Activated naive CD8-positive, alpha-beta T cell treated with anti-CD3 and anti-CD28 coated beads for 36 hours (primary cell): ENCODE measurements at regions not wholly inside any gene's neighbourhood (a gene's known extent, or its start where the extent isn't known, plus 50 kb on each side); places are given as distances from the start of the nearest gene placed in this dataset.
A peak's percentile ranks its signal among the peaks of the same experiment; 100 is the strongest.

Experiments used
- DNase-seq: peaks from one replicate; pipeline ENCODE4 v3.0.0; 2021
- H3K27ac Mint-ChIP-seq: one replicate; pipeline ENCODE4 v1.8.0; 2022; ENCODE audit warnings: mild to moderate bottlenecking, moderate library complexity, mixed read lengths
- H3K27me3 Mint-ChIP-seq: one replicate; pipeline ENCODE4 v1.8.0; 2022; ENCODE audit warnings: mild to moderate bottlenecking, mixed read lengths
- H3K36me3 Mint-ChIP-seq: one replicate; pipeline ENCODE4 v1.8.0; 2021; ENCODE audit warnings: mild to moderate bottlenecking, mixed read lengths
- H3K4me1 Mint-ChIP-seq: one replicate; pipeline ENCODE4 v1.8.0; 2021; ENCODE audit warnings: mixed read lengths
- H3K4me3 Mint-ChIP-seq: one replicate; pipeline ENCODE4 v1.8.0; 2022; ENCODE audit warnings: mild to moderate bottlenecking, moderate library complexity, mixed read lengths
- H3K9me3 Mint-ChIP-seq: one replicate; pipeline ENCODE4 v1.8.0; 2022; ENCODE audit warnings: mixed read lengths

DNA sequence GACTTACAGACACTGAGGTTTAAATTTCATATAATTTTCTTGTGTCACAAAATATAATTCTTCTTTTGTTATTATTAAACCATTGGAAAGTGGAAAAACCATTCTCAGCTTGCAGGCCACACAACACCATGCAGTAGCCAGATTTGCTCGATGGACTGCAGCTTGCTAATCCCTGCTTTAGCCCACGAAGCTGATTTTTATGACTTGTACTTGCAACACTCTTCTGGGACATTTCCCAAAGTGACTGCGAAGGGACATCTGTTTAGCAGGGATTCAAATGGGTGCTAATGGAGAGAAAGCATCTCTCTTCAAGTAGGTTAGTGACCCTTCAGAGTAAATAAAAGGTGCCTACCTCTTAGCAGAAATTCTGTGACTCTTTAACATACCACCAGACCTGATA lies 304.6 kb upstream of the ZFP64 start:
- no peak for DNase-seq
- Mint-ChIP-seq H3K27me3 (peaks cover 35% of the 10 kb centered on the region), H3K4me3 (no peak overlapping the region), H3K27ac (no peak overlapping the region), H3K4me1 (peaks cover 18% of the 10 kb centered on the region), H3K9me3 (peaks cover 2% of the 10 kb centered on the region), H3K36me3 (no peaks in the 10 kb centered on the region)

DNA sequence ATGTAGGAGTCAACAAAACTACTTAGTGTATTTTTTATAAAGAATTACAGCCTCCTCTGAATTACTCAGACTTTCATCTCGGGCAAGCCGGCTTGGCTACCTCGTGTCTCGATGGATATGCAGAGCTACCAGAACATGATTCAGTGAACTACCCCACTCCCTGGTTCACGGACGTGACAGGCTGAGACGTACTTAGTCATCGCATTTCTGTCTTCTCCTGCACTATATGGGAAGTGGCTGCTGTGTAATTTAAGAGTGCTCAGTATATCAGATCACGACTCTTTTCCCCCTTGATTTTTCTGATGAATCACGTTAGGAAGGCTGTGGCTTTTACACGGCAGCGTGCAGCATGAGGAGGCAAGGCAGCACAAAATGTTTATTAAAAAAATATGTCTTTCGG lies 302.7 kb upstream of the ZFP64 start:
- Mint-ChIP-seq H3K27ac (peak overlapping the region; percentile 31), H3K9me3 (peaks cover 2% of the 10 kb centered on the region), H3K4me1 (peaks cover 18% of the 10 kb centered on the region), H3K27me3 (peaks cover 35% of the 10 kb centered on the region), H3K4me3 (peak overlapping the region; percentile 59), H3K36me3 (no peaks in the 10 kb centered on the region)
- DNase-seq = peak; percentile 19

DNA sequence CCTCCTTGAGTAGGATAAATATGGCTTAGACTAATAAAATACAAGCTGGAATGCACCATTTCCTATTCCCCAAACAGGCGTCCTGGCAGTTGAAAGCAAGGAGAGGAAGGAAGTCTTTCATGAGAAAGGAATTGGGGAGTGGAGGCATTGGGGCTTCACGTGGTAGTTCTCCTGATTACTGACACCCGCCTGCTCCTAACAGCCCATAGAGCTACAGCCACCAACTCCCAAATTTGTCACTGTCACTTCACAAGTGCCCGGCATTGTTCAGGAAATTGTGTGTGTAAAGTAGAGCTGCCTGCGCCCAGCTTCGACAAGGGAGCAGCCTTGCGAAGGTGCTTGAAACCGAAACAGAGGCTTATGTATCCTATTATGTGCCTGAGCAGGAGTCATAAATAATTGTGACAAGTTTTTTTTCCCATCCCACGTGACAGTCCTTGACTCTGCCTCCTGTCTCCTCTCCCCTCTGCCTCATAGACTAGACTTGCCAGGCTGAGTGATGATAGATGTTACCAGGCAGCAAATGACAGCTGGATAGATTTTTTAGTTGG lies 301.7 kb upstream of the ZFP64 start:
- peak; percentile 8 for DNase-seq
- no peaks in the 10 kb centered on the region for H3K36me3 Mint-ChIP-seq
- peaks cover 18% of the 10 kb centered on the region for H3K4me1 Mint-ChIP-seq
- H3K4me3 Mint-ChIP-seq = no peak overlapping the region
- peaks cover 32% of the 10 kb centered on the region for H3K27me3 Mint-ChIP-seq
- peaks cover 2% of the 10 kb centered on the region for H3K9me3 Mint-ChIP-seq
- no peak overlapping the region for H3K27ac Mint-ChIP-seq

DNA sequence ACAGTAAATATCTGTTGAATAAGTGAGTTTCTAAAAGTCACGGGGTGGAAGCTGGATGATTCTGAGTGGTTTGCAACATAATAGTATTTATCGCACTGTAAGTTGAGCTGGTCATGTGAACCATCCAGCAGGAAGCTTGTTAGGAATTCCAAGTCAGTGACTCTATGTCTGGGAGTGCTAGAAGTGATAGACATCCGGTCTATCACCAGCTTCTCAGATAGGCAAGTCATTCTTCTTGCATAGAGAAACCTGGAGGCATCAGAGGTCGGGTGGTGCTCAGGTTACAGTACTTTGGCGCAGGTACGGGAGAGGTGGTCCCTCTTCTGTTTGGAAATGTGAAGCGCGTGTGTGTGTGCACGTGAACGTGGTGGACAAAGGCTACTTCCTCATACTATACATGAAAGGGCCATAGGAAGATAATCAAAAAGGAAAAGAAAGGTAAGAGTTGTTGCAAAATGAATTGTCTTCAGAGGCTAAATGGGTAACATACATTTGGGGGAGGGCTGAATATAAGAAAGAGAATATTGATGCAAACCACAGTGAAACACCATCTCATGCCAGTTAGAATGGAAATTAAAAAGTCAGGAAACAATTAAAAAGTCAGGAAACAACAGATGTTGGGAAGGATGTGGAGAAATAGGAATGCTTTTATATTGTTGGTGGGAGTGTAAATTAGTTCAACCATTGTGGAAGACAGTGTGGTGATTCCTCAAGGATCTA lies 299.3 kb upstream of the ZFP64 start:
- DNase-seq = no peak
- Mint-ChIP-seq H3K27me3 (peaks cover 21% of the 10 kb centered on the region), H3K27ac (no peak overlapping the region), H3K4me1 (peaks cover 18% of the 10 kb centered on the region), H3K36me3 (no peaks in the 10 kb centered on the region), H3K9me3 (peaks cover 2% of the 10 kb centered on the region), H3K4me3 (no peak overlapping the region)

DNA sequence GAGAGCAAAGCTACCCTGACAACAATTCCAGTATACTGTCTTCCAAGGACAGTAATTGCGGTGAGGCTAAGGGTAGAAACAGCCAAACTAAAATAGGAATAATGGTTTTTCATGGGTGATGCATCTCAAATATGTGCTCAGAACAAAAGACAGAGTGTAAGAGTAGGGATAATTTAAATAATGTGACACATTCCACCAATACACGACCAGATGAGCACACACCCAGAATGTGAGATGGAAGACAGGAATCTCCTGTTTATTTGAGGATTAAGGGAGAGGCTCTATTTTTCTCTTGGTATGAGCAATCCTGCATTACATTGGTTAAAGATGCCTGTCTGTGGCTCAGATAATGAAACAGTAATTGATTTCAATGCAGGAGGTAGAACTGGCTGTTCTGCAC lies 292.9 kb upstream of the ZFP64 start:
- Mint-ChIP-seq H3K4me1 (no peaks in the 10 kb centered on the region), H3K27me3 (no peaks in the 10 kb centered on the region), H3K27ac (no peak overlapping the region), H3K9me3 (peaks cover 1% of the 10 kb centered on the region), H3K36me3 (no peaks in the 10 kb centered on the region), H3K4me3 (no peak overlapping the region)
- no peak for DNase-seq

DNA sequence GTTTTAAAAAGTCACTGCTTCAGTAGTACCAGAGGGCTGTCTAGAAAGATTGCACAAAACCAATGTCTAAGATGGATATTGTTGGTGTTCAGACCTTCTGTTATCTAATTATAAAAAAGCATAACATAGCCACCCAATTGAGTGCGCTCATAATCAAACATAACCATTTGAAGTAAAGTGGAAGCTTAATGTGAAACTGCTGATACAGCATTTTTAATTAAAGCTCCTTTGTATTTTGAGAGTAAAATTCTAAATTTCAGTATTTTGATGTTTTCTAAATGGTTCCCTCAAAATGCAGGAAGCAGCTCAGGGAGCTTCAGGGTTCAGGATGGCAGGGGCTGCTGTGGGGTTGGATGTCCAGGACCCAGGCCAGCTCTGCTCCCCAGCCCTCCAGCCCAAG lies 291.8 kb upstream of the ZFP64 start:
- Mint-ChIP-seq H3K36me3 (no peaks in the 10 kb centered on the region), H3K9me3 (peaks cover 3% of the 10 kb centered on the region), H3K4me1 (no peaks in the 10 kb centered on the region), H3K27ac (no peak overlapping the region), H3K27me3 (no peaks in the 10 kb centered on the region), H3K4me3 (no peak overlapping the region)
- no peak for DNase-seq

DNA sequence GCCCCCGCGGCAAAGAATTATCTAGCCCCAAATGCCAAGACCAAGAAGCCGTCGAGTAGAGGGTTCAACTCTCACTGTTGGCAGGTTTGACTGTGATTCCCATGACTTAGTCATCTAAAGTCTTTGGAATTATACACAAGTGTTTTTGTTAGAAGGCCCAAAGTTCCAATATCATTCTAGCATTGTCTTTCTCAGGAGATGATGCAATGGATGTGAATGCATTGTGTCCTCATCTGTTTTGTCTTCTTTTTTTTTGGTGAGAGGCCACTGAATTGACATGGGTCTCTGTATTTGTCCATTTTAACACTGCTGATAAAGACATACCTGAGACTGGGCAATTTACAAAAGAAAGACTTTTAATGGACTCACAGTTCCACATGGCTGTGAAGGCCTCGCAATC lies 290.5 kb upstream of the ZFP64 start:
- no peak for DNase-seq
- Mint-ChIP-seq H3K4me3 (no peak overlapping the region), H3K4me1 (no peaks in the 10 kb centered on the region), H3K9me3 (peaks cover 3% of the 10 kb centered on the region), H3K36me3 (no peaks in the 10 kb centered on the region), H3K27me3 (no peaks in the 10 kb centered on the region), H3K27ac (no peak overlapping the region)

DNA sequence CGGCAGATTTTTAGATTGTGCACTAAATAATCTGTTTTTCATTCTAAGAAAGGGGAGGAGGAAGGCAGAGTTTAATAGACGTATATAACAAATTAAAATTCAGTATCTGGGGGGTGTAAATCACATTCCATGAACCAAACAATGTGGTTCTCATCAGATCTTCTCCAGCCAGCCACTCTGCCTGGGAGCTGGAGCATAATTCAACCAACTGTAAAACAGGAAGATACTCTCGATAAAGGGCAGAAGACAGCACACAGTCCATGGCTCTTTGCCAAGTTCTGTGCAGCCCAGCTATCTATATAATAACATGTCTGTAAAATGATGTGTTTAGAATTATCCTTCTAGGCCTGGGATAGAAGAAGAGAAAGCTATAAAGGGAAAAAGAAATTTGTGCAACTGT lies 289.9 kb upstream of the ZFP64 start:
- Mint-ChIP-seq H3K27ac (no peak overlapping the region), H3K9me3 (peaks cover 3% of the 10 kb centered on the region), H3K27me3 (no peaks in the 10 kb centered on the region), H3K4me3 (no peak overlapping the region), H3K4me1 (no peaks in the 10 kb centered on the region), H3K36me3 (no peaks in the 10 kb centered on the region)
- no peak for DNase-seq

DNA sequence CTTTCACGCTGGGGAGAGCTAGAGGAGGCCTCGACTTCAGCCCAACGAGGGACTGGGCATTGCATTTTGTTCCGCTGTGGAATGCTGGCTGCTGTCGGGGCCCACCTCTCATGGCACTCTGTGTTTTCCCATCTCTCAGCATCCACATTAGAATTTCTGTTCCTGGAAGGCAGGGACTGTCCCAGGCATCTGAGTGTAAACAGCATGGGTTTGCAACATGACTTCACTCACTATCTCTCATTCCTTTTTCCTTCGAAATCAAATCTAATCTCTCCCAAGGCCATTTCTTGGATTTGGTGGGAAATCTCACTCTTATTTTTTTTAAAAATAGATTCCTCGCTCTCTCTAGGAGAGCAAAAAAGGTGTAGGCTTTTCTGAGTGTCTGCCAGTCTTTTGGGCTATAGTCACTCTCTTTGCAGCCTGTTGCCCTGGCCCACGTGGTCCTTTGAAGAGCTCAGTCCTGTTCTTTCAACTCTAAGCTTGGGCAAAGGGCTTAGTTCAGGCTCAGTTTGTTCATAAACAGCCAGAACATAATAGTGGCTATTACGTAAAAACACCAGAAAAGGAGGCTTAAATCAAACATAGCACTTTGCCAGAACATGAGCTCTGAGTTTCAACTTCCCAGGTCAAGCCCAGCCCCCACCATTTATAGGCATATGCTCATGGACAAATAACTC lies 284.6 kb upstream of the ZFP64 start:
- no peak overlapping the region for H3K4me3 Mint-ChIP-seq
- H3K27me3 Mint-ChIP-seq = no peaks in the 10 kb centered on the region
- peaks cover 3% of the 10 kb centered on the region for H3K9me3 Mint-ChIP-seq
- DNase-seq = no peak
- H3K36me3 Mint-ChIP-seq = no peaks in the 10 kb centered on the region
- no peak overlapping the region for H3K27ac Mint-ChIP-seq
- H3K4me1 Mint-ChIP-seq = no peaks in the 10 kb centered on the region

DNA sequence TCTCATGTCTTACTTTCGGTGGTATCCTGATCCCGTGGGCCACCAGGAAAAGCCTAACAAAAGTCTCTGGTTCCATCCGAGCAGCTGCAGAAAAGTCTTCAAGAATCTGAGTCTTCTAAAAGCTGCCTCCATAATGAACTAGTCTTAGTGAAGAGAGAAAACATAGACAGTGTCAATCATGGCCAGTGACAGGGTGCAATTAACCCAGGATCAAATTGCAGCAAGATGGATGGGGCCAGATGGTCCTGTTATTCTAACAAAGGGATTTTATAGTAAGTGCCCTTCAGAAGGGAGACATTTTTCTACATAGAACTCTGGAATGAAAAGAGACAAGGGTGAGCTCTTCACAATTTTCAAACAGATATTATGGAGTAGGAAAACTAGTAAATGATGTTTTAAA lies 281.6 kb upstream of the ZFP64 start:
- no peaks in the 10 kb centered on the region for H3K9me3 Mint-ChIP-seq
- H3K27ac Mint-ChIP-seq = no peak overlapping the region
- H3K4me3 Mint-ChIP-seq = no peak overlapping the region
- no peaks in the 10 kb centered on the region for H3K36me3 Mint-ChIP-seq
- DNase-seq = no peak
- H3K27me3 Mint-ChIP-seq = no peaks in the 10 kb centered on the region
- no peaks in the 10 kb centered on the region for H3K4me1 Mint-ChIP-seq

DNA sequence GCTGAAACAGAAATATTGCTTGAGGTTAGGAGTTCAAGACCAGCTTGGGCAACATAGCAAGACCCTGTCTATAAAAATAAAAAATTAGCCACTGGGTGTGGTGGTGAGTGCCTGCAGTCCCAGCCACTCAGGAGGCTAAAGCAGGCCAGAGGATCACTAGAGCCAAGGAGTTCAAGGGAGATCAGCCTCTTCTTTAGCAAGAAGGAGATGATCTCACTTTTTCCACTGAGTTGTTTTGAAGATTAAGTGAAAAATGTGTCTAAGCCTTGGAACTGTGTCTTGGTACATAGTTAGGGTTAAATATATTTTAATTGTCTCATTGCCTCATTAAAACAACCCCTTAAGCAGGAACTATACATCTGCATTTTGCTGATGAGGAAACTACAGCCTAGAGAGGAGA lies 279.0 kb upstream of the ZFP64 start:
- no peak for DNase-seq
- no peaks in the 10 kb centered on the region for H3K9me3 Mint-ChIP-seq
- H3K4me1 Mint-ChIP-seq = no peaks in the 10 kb centered on the region
- no peak overlapping the region for H3K4me3 Mint-ChIP-seq
- H3K27ac Mint-ChIP-seq = no peak overlapping the region
- H3K36me3 Mint-ChIP-seq = no peaks in the 10 kb centered on the region
- H3K27me3 Mint-ChIP-seq = no peaks in the 10 kb centered on the region

DNA sequence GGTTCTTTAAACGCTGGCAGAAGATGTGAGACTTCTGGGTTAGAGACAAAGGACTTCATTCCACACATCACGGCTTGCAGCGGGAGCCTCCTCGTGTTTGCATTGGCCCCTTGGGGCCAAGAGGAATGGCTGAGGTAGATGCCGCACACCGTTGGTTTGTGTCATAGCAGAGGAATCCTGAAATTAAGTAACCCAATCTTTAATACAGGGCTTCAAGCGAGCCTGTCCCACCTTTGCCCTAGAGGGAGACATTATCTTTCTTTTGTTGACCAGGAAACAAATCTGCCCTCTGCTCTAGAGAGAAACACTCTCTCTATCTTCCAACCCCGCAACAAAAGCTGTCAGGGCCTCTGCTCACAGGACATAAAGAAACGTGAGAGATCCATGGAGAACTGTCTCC lies 277.5 kb upstream of the ZFP64 start:
- H3K4me3 Mint-ChIP-seq = no peak overlapping the region
- no peak for DNase-seq
- H3K4me1 Mint-ChIP-seq = no peaks in the 10 kb centered on the region
- no peaks in the 10 kb centered on the region for H3K9me3 Mint-ChIP-seq
- no peaks in the 10 kb centered on the region for H3K36me3 Mint-ChIP-seq
- H3K27ac Mint-ChIP-seq = no peak overlapping the region
- no peaks in the 10 kb centered on the region for H3K27me3 Mint-ChIP-seq

DNA sequence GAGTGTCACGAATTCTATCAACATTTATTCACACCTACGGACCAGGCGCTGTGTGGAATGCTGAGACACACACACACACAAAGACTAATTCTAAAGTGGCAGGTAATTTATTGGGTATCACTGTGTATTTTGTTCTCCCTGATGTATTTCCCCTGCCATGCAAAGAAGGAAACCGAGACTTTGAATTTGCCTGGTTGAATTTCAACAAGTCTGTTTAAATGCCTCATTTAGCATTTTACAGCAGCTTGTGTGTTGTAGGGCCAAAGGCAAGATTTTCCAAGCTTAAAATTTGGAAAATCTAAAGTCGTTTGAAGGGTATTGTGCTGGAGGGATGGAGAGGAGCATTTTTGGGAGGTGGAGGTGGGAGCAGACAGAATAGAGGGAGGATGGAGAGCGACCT lies 274.4 kb upstream of the ZFP64 start:
- peaks cover 3% of the 10 kb centered on the region for H3K27me3 Mint-ChIP-seq
- no peak overlapping the region for H3K4me3 Mint-ChIP-seq
- H3K27ac Mint-ChIP-seq = no peak overlapping the region
- no peaks in the 10 kb centered on the region for H3K36me3 Mint-ChIP-seq
- H3K4me1 Mint-ChIP-seq = no peaks in the 10 kb centered on the region
- H3K9me3 Mint-ChIP-seq = no peaks in the 10 kb centered on the region
- no peak for DNase-seq

DNA sequence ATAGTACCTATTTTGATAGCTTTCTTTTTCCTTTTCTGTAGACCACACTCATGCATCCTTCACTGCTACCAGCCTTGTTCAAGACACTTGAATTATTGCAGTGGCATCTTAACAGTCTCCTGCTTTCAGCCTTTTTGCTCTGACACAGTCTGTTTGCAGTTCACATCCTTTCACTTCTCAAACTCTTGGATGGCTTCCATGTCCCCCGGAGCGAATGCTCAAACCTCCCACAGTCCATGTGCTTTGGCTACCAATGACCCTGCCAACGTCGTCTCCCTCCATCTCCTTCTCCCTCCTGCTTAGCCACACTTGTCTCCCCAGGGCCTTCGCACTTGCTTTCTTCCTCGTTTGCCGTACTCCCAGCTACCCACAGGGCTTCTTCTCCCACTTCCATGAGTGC lies 270.0 kb upstream of the ZFP64 start:
- Mint-ChIP-seq H3K4me3 (no peak overlapping the region), H3K36me3 (no peaks in the 10 kb centered on the region), H3K27me3 (peaks cover 3% of the 10 kb centered on the region), H3K9me3 (peaks cover 2% of the 10 kb centered on the region), H3K27ac (no peak overlapping the region), H3K4me1 (no peaks in the 10 kb centered on the region)
- no peak for DNase-seq

DNA sequence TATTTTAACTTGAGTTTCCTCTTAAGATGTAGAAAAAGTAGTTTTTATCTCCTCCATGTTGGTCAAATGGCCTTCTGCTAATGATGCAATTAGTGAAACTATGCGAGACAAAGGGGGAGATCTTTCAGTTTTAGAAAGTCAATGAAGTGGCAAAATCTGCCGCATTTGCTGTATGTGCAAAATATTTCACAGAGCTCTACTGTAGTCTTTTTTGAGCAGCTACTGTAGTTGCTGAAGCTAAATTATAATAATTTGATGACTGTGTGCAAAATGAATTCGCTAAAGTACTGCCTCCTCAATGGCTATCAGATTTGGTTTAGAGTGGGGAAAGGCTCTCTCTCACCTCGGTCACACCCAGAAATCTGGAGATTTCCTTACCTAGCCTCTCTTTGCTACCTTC lies 267.6 kb upstream of the ZFP64 start:
- Mint-ChIP-seq H3K27me3 (peaks cover 3% of the 10 kb centered on the region), H3K9me3 (peaks cover 2% of the 10 kb centered on the region), H3K4me1 (no peaks in the 10 kb centered on the region), H3K36me3 (no peaks in the 10 kb centered on the region), H3K27ac (no peak overlapping the region), H3K4me3 (no peak overlapping the region)
- no peak for DNase-seq

DNA sequence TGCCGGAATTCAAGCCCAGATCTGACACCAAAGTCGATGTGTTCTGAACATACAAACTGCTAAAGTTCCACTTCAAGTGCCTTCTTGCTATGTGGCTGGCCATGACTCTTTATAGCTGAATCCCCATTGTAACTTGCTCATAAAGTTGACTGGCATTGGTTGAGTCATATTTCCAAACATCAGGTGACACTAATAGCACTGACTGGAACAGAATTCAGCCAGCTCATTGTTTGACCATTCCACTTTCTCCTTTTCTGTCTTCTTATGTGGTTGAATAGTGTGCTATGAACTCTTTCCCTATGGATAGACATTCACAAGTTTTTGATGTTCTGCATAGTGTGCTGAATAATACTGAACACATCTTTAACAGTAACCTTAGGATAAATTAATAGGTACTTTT lies 266.2 kb upstream of the ZFP64 start:
- Mint-ChIP-seq H3K4me1 (no peaks in the 10 kb centered on the region), H3K9me3 (peaks cover 2% of the 10 kb centered on the region), H3K27me3 (peaks cover 3% of the 10 kb centered on the region), H3K4me3 (no peak overlapping the region), H3K27ac (no peak overlapping the region), H3K36me3 (no peaks in the 10 kb centered on the region)
- no peak for DNase-seq
